ENCODE measurements at regions not wholly inside any gene's neighbourhood (a gene's known extent, or its start where the extent isn't known, plus 50 kb on each side); places are given as distances from the start of the nearest gene placed in this dataset.

GRCh38 chr17:19470530-19471261 lies 59.7 kb downstream of the RNF112 start:
- TF ChIP-seq, protein P1, sequence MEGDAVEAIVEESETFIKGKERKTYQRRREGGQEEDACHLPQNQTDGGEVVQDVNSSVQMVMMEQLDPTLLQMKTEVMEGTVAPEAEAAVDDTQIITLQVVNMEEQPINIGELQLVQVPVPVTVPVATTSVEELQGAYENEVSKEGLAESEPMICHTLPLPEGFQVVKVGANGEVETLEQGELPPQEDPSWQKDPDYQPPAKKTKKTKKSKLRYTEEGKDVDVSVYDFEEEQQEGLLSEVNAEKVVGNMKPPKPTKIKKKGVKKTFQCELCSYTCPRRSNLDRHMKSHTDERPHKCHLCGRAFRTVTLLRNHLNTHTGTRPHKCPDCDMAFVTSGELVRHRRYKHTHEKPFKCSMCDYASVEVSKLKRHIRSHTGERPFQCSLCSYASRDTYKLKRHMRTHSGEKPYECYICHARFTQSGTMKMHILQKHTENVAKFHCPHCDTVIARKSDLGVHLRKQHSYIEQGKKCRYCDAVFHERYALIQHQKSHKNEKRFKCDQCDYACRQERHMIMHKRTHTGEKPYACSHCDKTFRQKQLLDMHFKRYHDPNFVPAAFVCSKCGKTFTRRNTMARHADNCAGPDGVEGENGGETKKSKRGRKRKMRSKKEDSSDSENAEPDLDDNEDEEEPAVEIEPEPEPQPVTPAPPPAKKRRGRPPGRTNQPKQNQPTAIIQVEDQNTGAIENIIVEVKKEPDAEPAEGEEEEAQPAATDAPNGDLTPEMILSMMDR (IDR thresholded peaks at IDR 0.05), result no peak
- no peak for TF ChIP-seq EZH2 (IDR thresholded peaks at IDR 0.05; ENCODE audit: borderline replicate concordance, insufficient read depth, low read depth, low read length, poor library complexity, severe bottlenecking)
